ENCODE measurements at regions not wholly inside any gene's neighbourhood (a gene's known extent, or its start where the extent isn't known, plus 50 kb on each side); places are given as distances from the start of the nearest gene placed in this dataset.

DNA sequence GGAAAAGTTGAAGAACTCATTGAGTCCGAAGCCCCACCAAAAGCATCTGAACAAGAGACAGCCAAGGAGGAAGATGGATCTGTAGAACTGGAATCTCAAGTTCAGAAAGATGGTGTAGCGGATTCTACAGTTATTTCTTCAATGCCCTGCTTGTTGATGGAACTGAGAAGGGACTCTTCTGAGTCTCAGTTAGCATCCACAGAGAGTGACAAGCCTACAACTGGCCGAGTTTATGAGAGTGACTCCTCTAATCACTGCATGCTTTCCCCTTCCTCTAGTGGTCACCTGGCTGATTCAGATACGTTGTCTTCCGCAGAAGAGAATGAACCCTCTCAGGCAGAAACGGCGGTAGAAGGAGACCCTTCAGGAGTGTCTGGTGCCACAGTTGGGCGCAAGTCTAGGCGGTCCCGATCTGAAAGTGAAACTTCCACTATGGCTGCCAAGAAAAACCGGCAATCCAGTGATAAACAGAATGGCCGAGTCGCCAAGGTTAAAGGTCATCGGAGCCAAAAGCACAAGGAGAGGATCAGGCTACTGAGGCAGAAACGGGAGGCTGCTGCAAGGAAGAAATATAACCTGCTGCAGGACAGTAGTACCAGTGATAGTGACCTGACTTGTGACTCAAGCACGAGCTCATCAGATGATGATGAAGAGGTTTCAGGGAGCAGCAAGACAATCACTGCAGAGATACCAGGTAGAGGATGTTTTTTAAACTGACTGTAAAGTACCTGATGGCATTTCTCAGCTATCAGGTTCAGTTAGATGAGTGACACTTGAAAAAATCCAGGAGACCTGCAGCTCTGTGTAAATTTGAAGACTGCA is 111.9 kb downstream of the HAUS1 start:
- H3K27me3 Mint-ChIP-seq = no peaks in the 10 kb centered on the region
- H3K27ac Mint-ChIP-seq = no peak overlapping the region
- TF ChIP-seq CTCF (IDR thresholded peaks at IDR 0.05) = no peak
- peaks cover 42% of the 10 kb centered on the region for H3K4me1 Mint-ChIP-seq
- peaks cover 42% of the 10 kb centered on the region for H3K36me3 Mint-ChIP-seq (ENCODE audit: low read depth)
- ChIA-PET CTCF (interaction anchor here (1.7 kb wide), 1 partner anchor 43 kb away, joined by 10 read pairs; a partner anchor contains a TSS), POLR2A (no interaction called here)
- H3K4me3 Mint-ChIP-seq = no peak overlapping the region
- H3K9me3 Mint-ChIP-seq = no peaks in the 10 kb centered on the region
- intact Hi-C loops (cut with micrococcal nuclease) = loop anchor here (2.0 kb wide), 1 partner anchor 13 kb away; no protein-coding TSS in a partner anchor
- ATAC-seq (ENCODE audit: low read depth) (no peak), DNase-seq (no peak)

DNA sequence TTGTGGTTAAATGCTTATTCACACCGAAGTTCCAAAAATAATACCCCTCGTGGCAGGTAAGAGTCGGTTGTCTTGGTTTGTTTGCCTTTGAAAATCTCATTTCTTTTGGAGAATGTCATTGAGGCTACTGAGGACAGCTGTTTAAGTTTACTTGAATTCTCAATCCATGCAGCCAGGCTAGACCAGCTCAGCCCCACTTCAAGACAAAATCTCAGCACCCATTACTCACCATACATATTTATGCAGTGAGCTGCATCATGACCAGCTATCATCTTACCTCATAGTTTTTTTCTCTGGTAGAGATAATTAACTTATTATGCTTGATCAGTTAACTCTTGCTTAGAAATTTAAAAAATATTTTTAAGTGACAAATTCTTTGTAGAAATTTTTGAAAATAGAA is 115.9 kb downstream of the HAUS1 start:
- DNase-seq = no peak
- TF ChIP-seq CTCF (IDR thresholded peaks at IDR 0.05) = no peak
- Mint-ChIP-seq H3K9me3 (no peaks in the 10 kb centered on the region), H3K27me3 (no peaks in the 10 kb centered on the region), H3K27ac (no peak overlapping the region), H3K4me1 (peaks cover 40% of the 10 kb centered on the region), H3K36me3 (ENCODE audit: low read depth) (peaks cover 50% of the 10 kb centered on the region), H3K4me3 (no peak overlapping the region)
- POLR2A ChIA-PET = no interaction called here
- no peak for ATAC-seq (ENCODE audit: low read depth)
- intact Hi-C loops (cut with micrococcal nuclease) = no loop called here
- CTCF ChIA-PET = interaction anchor here (1.0 kb wide), 1 partner anchor 438 kb away, joined by 3 read pairs; no protein-coding TSS in a partner anchor

- no peak overlapping the region for H3K27ac Mint-ChIP-seq
- no peaks in the 10 kb centered on the region for H3K27me3 Mint-ChIP-seq
- no peak overlapping the region for H3K4me3 Mint-ChIP-seq
- DNase-seq (no peak), ATAC-seq (ENCODE audit: low read depth) (no peak)
- peaks cover 46% of the 10 kb centered on the region for H3K36me3 Mint-ChIP-seq (ENCODE audit: low read depth)
- ChIA-PET POLR2A (interaction anchor here (1.0 kb wide), 1 partner anchor 15 kb away, joined by 3 read pairs; no protein-coding TSS in a partner anchor), CTCF (interaction anchor here (0.6 to 1.7 kb wide), 2 partner anchors 38 to 49 kb away, joined by 3 to 6 read pairs; a partner anchor contains a TSS)
- no peaks in the 10 kb centered on the region for H3K9me3 Mint-ChIP-seq
- no peak for TF ChIP-seq CTCF (IDR thresholded peaks at IDR 0.05)
- intact Hi-C loops (cut with micrococcal nuclease) = no loop called here
- H3K4me1 Mint-ChIP-seq = peaks cover 46% of the 10 kb centered on the region
Observed at GRCh38 chr18:46222093-46222492, 117.9 kb downstream of the HAUS1 start.

DNA sequence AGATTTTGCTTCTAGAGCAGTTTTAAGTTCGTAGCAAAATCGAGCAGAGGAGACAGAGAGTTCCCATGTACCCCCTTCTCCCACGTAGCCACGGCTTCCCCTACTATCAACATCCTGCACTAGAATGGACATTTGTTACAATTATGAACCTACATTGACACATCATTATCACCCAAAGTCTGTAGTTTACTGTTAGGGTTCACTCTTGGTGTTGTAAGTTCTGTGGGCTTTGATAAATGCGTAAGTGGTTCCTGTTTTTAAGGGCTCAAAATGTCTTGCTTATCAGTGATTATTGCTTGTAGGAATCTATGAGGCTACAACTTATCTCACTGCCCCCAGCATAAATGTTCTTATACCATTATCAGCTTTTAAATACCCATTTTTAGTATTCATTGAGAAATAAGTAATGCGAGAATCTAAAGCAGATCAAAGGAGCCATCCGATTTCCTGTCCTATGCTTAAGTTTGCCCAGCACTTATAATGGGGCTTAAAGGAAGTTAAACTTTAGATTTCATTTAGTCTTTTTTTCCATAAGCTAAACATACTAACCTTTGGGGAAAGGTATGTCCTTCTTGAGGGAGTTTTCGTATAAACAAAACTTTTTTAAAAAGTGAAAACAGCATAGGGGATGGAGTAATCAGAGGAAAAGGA is 118.7 kb downstream of the HAUS1 start:
- no peak overlapping the region for H3K4me3 Mint-ChIP-seq
- no peaks in the 10 kb centered on the region for H3K9me3 Mint-ChIP-seq
- DNase-seq = no peak
- intact Hi-C loops (cut with micrococcal nuclease) = no loop called here
- peaks cover 52% of the 10 kb centered on the region for H3K4me1 Mint-ChIP-seq
- CTCF ChIA-PET = no interaction called here
- H3K27me3 Mint-ChIP-seq = no peaks in the 10 kb centered on the region
- no peak for ATAC-seq (ENCODE audit: low read depth)
- H3K36me3 Mint-ChIP-seq (ENCODE audit: low read depth) = peaks cover 40% of the 10 kb centered on the region
- peak overlapping the region; percentile 12 for H3K27ac Mint-ChIP-seq
- TF ChIP-seq CTCF (IDR thresholded peaks at IDR 0.05) = no peak
- POLR2A ChIA-PET = no interaction called here

DNA sequence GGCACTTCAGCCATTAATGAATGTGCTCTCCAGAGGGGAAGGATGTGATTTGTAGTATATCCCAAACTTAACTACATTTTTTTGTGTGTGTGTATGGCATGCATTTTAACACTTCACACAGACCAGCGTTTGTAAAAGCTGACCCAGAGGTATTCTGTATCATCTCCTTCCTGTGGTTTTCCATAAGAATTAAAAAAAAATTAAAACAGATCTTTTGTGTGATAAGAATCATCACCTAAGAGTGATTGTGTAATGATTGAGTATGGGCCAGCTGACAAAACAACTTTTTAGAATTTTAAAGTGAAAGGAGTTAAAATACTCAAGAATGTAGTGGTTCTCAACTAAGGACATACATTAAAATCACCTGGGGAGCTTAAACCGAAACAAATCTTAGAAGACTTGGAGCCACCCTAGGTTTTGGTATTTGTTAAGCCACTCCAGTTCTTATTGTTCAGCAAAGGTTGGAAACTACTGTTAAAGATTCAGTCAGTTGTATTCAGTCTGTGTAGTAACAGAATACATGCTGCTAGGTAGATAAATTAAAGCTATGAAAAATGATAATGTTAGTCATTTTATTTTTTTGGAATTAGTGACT is 120.1 kb downstream of the HAUS1 start:
- peaks cover 54% of the 10 kb centered on the region for H3K4me1 Mint-ChIP-seq
- CTCF ChIA-PET = interaction anchor here (0.9 kb wide), 1 partner anchor 12 kb away, joined by 3 read pairs; no protein-coding TSS in a partner anchor
- no peak for DNase-seq
- no peak overlapping the region for H3K4me3 Mint-ChIP-seq
- H3K36me3 Mint-ChIP-seq (ENCODE audit: low read depth) = peaks cover 27% of the 10 kb centered on the region
- TF ChIP-seq CTCF (IDR thresholded peaks at IDR 0.05) = no peak
- intact Hi-C loops (cut with micrococcal nuclease) = no loop called here
- no peak for ATAC-seq (ENCODE audit: low read depth)
- H3K27ac Mint-ChIP-seq = no peak overlapping the region
- no peaks in the 10 kb centered on the region for H3K9me3 Mint-ChIP-seq
- POLR2A ChIA-PET = no interaction called here
- H3K27me3 Mint-ChIP-seq = no peaks in the 10 kb centered on the region

Measured in activated B cell treated with CpG ODN at 0.5 μM for 24 hours (primary cell).